ENCODE measurements at regions not wholly inside any gene's neighbourhood (a gene's known extent, or its start where the extent isn't known, plus 50 kb on each side); places are given as distances from the start of the nearest gene placed in this dataset.
"Not testable (repeated sequence)": the region's sequence is repeated elsewhere in the genome, so short reads cannot be mapped to it uniquely, and the experiment has no call there.

DNA sequence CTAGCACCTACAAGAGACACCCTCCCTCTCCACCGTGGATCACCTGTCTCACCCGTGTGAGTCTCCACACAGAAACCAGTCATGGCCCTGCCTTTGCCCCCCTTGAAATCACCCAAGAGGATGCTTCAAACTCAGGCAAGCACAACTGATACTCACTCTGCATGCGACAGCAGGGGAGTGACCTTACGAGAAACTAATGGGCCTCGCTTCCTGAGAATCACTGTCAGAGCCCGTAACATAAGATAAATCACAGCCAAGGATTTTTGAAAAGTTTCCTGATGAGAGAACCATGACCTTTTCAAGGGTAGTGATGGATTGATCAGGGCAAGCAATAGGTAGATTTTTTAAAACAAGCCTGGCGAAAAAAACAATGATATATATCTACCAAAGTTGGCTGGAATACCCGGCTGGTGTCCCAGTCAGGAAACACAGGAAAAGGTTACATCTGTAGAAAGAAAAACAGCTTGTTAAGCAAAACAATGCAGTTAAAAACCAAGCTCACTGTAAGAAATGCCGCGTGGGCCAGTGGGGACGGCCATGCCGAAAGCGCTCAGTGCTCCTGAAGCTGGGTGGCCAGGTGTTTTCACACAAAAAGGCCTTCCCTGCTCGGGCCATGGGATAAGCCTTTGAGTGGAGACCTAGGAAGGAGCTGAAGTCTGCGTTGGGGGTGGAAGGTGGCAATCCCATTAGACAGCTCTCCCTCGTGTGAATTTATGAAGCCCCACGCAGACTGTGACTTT is 388.6 kb upstream of the FRG1 start:
- DNase-seq: not testable (repeated sequence)

- DNase-seq: not testable (repeated sequence)
Observed at GRCh38 chr4:189560605-189561004, 380.1 kb upstream of the FRG1 start.

DNA sequence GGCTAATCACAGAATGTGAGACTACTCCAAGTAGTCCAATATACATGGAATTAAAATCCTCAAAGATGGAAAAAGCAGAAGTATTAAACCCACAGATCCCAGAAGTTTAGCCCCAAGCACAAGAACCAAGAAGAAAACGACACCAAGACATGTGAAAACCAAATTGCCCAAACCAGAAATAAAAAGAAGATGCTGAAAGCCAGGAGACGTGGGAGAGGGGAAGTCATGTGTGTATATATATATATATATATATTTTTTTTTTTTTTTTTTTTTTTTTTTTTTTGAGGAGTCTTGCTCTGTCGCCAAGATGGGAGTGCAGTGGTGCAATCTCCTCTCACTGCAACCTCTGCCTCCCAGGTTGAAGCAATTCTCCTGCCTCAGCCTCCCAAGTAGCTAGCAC is 376.9 kb upstream of the FRG1 start:
- DNase-seq: not testable (repeated sequence)

GRCh38 chr4:189566271-189566670 is 374.4 kb upstream of the FRG1 start:
- DNase-seq: not testable (repeated sequence)

- DNase-seq: not testable (repeated sequence)
Observed at GRCh38 chr4:189566900-189567299, 373.8 kb upstream of the FRG1 start.

- not testable (repeated sequence) for DNase-seq
Observed at GRCh38 chr4:189579645-189580044, 361.0 kb upstream of the FRG1 start.

GRCh38 chr4:189586908-189587632 is 353.6 kb upstream of the FRG1 start:
- not testable (repeated sequence) for DNase-seq

- not testable (repeated sequence) for DNase-seq
Observed at GRCh38 chr4:189589201-189589600, 351.5 kb upstream of the FRG1 start.

DNA sequence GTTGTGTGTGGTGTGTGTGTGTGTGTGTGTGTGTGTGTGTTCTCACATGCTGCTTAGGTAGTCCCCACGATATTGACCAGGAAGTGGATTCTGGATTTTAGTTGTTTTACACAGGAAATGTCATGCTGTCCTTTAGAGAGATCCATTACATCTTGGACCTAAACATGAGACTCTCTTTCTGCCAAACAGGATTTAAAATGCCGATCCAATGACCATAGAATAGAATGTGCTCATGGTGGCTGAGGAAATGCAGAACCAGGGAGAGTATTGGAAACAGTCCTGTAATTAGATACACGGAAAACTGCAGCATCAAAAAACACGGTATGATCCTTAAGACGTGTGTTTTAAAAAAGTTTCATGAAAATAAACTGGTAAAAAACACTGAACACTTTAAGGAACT is 347.8 kb upstream of the FRG1 start:
- DNase-seq: no peak

DNA sequence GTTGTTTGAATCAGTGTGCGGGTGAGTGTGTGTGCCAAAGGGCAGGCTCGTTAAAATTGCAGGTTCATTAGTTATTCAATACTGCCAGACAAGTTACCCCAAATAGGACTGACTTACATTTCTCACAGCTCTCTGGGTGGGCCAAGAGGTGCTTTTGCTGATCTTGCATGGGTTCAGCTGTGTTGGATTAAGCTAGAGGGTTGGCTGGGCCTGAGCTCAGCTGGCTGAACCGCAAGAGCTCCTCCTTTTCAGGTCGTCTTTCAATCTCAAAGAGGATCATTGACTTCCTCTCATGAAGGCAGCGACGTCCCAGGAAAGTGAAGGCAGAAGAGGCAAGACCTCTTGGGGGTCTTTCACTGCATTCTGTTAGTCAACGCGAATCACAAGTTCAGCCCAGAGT is 343.3 kb upstream of the FRG1 start:
- no peak for DNase-seq

- no peak for DNase-seq
Observed at GRCh38 chr4:189600264-189600663, 340.4 kb upstream of the FRG1 start.

DNA sequence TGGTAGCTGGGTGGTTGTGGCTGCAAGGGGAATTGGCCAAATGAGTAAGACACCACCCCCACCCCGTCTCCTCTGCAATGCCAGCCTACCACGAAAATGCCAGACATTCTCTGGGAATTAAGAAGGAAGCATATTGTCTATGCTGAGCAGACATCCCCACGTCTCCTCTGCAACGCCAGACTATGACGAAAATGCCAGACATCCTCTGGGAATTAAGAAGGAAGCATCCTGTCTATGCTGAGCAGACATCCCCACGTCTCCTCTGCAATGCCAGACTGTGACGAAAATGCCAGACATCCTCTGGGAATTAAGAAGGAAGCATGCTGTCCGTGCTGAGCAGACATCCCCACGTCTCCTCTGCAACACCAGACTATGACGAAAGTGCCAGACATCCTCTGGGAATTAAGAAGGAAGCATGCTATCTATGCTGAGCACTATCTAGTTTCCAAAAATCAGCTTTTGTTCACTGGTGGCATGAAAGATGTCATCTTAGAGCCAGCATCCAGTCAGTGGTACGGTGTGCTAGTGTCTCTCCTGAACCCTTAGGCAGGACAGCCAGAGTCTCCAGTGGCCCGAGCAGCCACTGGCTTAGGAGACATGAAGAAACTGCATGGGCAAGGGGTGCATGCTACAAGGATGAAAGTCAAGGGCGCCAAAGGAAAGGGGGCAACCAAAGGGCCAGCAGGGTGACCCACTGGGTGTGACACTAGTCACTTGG is 339.8 kb upstream of the FRG1 start:
- DNase-seq: no peak

- not testable (repeated sequence) for DNase-seq
Observed at GRCh38 chr4:189602827-189603226, 337.8 kb upstream of the FRG1 start.

DNA sequence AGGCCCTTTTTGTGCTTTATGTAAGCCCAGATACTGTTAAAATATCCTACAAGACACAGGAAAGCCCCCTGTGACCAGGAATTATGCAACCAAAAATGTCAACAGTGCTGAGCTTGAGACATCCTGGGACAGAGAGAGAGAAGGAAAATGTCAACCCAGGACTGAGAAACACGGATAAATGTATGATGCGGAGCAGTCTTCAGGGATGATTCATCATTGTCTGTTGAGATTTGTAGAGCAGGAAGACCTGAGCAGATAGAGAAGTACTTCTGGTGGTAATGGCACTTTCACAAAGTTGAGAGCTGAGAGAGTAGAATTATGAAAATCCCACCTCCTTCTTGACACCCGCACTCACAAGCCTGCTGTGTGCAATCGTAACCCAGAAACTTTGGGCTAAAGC is 330.1 kb upstream of the FRG1 start:
- DNase-seq: not testable (repeated sequence)

DNA sequence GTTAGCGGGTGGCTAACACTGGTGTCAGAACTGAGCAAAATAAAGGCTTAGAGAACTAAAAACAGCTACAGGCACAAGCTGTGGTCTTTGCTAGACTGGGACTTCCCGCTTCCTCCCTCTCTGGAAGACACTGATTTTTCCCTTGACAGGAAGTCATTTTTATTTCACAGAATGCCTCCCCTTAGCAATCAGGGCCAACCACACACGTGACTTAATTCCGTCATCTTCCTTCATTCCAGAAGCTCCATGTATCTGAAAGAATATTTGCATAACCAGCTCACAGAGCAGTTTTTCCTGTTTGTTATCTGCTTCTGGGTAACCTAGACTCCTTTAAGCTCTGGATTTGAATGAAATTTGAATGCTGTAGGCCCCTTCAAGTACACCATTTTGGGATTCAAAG is 327.5 kb upstream of the FRG1 start:
- no peak for DNase-seq

- no peak for DNase-seq
Observed at GRCh38 chr4:189615217-189615663, 325.4 kb upstream of the FRG1 start.

DNA sequence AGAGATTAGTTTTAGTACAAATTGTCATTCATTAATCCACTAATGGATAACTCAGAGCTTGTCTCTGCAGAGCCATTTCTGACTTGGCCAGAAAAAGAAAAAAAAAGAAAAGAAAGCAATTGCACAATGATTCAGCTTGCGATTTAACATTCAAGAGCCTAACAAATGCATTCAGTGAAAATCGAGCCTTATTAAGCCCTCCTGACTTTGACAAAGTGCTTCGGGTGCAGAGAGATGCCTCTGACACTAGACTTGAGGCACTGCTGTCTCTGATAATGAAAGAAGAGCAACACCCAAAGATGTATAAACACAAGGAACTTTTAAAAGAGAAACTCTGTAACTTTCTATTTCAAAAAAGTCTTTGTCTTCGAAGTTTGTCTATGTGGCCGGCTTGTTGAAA is 322.9 kb upstream of the FRG1 start:
- not testable (repeated sequence) for DNase-seq

- DNase-seq: not testable (repeated sequence)
Observed at GRCh38 chr4:189619441-189620250, 321.0 kb upstream of the FRG1 start.

- not testable (repeated sequence) for DNase-seq
Observed at GRCh38 chr4:189622574-189622973, 318.1 kb upstream of the FRG1 start.

GRCh38 chr4:189627041-189627440 is 313.6 kb upstream of the FRG1 start:
- DNase-seq: not testable (repeated sequence)

GRCh38 chr4:189629733-189630132 is 310.9 kb upstream of the FRG1 start:
- DNase-seq: not testable (repeated sequence)

DNA sequence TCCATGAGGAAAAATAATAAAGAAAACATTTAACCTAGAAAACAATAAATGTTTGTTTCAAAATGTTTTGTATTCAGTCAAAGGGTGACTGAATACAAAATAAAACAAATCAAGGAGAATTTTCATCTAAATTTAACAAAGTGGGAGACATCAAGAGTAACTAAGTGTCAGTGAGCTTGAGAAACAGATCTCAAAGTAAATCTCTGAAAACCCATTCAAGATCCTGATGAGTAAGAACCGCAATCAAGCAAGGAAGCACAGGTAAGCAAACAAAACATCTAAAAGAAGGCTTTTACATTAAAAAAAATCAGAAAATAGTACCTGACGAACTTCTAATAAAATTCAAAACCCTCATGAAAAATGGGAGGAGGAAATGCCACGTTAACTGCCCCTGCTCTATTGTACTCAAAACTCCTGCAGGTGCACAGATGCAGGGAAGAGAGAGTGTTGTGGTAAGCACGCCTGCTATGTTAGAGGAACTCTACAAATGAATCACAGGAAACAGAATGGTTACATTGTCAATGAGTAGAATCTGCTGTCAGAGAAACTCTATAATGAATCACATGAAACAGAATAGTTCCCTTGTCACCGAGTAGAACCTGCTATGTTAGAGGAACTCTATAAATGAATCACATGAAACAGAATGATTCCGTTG is 309.6 kb upstream of the FRG1 start:
- DNase-seq: not testable (repeated sequence)
